ENCODE measurements at regions not wholly inside any gene's neighbourhood (a gene's known extent, or its start where the extent isn't known, plus 50 kb on each side); places are given as distances from the start of the nearest gene placed in this dataset.
"Not testable (repeated sequence)": the region's sequence is repeated elsewhere in the genome, so short reads cannot be mapped to it uniquely, and the experiment has no call there.

GRCh38 chr5:152599096-152599495 lies 194.0 kb upstream of the NMUR2 start:
- Histone ChIP-seq H3K9me3 (no peaks in the 10 kb centered on the region), H3K36me3 (no peaks in the 10 kb centered on the region), H3K4me3 (no peak overlapping the region), H3K4me1 (no peaks in the 10 kb centered on the region), H3K27me3 (peaks cover 0 to 4% of the 10 kb centered on the region in 2 donors), H3K27ac (no peak overlapping the region)
- TF ChIP-seq POLR2A (IDR thresholded peaks at IDR 0.05) (no peak), CTCF (IDR thresholded peaks at IDR 0.05) (no peak)
- DNase-seq = no peak
- no peak for ATAC-seq
- intact Hi-C loops (cut with DNase I) = no loop called here
- 23% methylated on average over 1 of the region's 1 CpG for WGBS (ENCODE audit: insufficient coverage, low coverage, low lambda C conversion rate, missing lambda C conversion rate)

DNA sequence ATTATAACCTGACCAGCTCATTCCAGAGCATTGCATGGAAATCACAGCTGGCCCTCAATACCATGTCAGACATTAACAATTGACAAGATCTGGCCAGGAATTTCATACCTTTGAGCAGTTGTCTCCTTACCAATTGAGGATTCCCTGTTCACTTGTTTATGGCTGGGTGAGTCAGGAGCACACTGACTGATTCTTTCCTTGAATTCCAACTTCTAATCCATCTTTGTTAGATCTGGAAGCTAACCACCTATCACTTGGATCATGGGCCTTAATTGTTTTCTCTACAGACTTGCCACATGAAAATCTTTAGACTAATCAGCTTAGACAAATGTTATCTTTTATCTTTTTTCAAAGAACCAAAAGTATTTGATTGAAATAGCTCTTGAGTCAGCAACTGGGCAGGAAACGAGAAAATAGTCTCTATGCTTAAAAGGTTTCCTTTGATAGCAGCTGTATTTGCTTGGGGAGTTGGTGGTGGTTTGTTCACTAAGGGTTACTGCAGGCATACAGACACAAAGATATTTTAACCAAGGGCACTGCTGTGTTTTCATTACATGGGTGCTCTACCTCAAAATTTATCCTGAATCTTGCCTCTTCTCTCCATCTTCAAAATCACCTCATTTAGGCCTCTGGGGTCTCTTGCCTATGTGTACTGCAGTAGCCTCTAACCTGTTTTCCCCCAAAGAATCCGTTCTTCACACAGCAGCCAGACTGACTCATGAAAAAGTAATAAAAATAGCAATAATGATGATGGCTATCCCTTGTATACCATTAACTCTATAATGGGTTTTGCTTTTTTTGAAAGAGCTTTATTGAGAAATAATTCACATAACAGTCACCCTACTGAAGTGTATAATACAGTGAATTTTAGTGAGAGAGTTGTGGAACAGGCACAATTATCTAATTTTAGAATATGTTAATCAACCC lies 197.0 kb upstream of the NMUR2 start:
- intact Hi-C loops (cut with DNase I) = no loop called here
- TF ChIP-seq CTCF (IDR thresholded peaks at IDR 0.05) (no peak), POLR2A (IDR thresholded peaks at IDR 0.05) (no peak)
- no peak for ATAC-seq
- H3K4me1 ChIP-seq = no peaks in the 10 kb centered on the region
- no peaks in the 10 kb centered on the region for H3K36me3 ChIP-seq
- no peak overlapping the region for H3K4me3 ChIP-seq
- no peak overlapping the region for H3K27ac ChIP-seq
- no peaks in the 10 kb centered on the region for H3K27me3 ChIP-seq
- no peak for DNase-seq
- 17% methylated on average over 2 of the region's 2 CpGs for WGBS (ENCODE audit: insufficient coverage, low coverage, low lambda C conversion rate, missing lambda C conversion rate)
- H3K9me3 ChIP-seq = no peaks in the 10 kb centered on the region

GRCh38 chr5:152606050-152606449 lies 201.0 kb upstream of the NMUR2 start:
- WGBS (ENCODE audit: insufficient coverage, low coverage, low lambda C conversion rate, missing lambda C conversion rate) = 63% methylated on average over 3 of the region's 4 CpGs
- intact Hi-C loops (cut with DNase I); ATAC-seq: not testable (repeated sequence)

GRCh38 chr5:152606776-152607364 lies 201.8 kb upstream of the NMUR2 start:
- Histone ChIP-seq H3K27me3 (no peaks in the 10 kb centered on the region), H3K4me3 (no peak overlapping the region), H3K4me1 (no peaks in the 10 kb centered on the region), H3K36me3 (no peaks in the 10 kb centered on the region), H3K27ac (no peak overlapping the region), H3K9me3 (no peaks in the 10 kb centered on the region)
- TF ChIP-seq CTCF (IDR thresholded peaks at IDR 0.05) (no peak), POLR2A (IDR thresholded peaks at IDR 0.05) (no peak)
- ATAC-seq (no peak), DNase-seq (no peak)
- intact Hi-C loops (cut with DNase I) = no loop called here
- 68% methylated on average over 1 of the region's 1 CpG for WGBS (ENCODE audit: insufficient coverage, low coverage, low lambda C conversion rate, missing lambda C conversion rate)

More at GRCh38 chr5:152606050-152606449, 201.0 kb upstream of the NMUR2 start:
- not testable (repeated sequence) for H3K27me3 ChIP-seq, H3K27ac ChIP-seq, H3K4me1 ChIP-seq, H3K36me3 ChIP-seq, DNase-seq, H3K4me3 ChIP-seq, H3K9me3 ChIP-seq

Data from right lobe of liver (tissue), 6 donors.